Spleen (tissue), 11 donors: ENCODE measurements at regions not wholly inside any gene's neighbourhood (a gene's known extent, or its start where the extent isn't known, plus 50 kb on each side); places are given as distances from the start of the nearest gene placed in this dataset.

Experiments used
- DNase-seq: peaks from one replicate; pipeline ENCODE4 v3.0.0-alpha.2; 2020
- H3K27ac ChIP-seq, 8 donors: fragments of 200-600 bp; sonication (generic) in 7 of 8; 1 replicate in 4 of 8; 2 replicates in 4 of 8; pipeline versions ENCODE4 v1.5.0 to v1.8.0; 2016 to 2021; ENCODE audit warnings: inconsistent platforms in 4 of 8, mild to moderate bottlenecking in 4 of 8, moderate library complexity in 1 of 8
- H3K27me3 ChIP-seq, 7 donors: fragments of 200-600 bp; sonication (generic) in 6 of 7; replicated peaks in 1 of 7; 1 replicate in 4 of 7; 2 replicates in 3 of 7; pipeline versions ENCODE4 v1.5.0 to v1.8.0; 2016 to 2021; ENCODE audit warnings: inconsistent platforms in 3 of 7, mild to moderate bottlenecking in 1 of 7
- H3K36me3 ChIP-seq, 6 donors: fragments of 200-600 bp; sonication (generic) in 5 of 6; 1 replicate in 4 of 6; 2 replicates in 2 of 6; pipeline versions ENCODE4 v1.5.0 to v1.8.0; 2016 to 2021; ENCODE audit warnings: inconsistent platforms in 2 of 6
- H3K4me1 ChIP-seq, 6 donors: fragments of 200-600 bp; sonication (generic) in 5 of 6; 1 replicate in 3 of 6; 2 replicates in 3 of 6; pipeline versions ENCODE4 v1.5.0 to v1.8.0; 2016 to 2021; ENCODE audit warnings: inconsistent platforms in 3 of 6
- H3K4me3 ChIP-seq, 8 donors: fragments of 200-600 bp; sonication (generic) in 7 of 8; 1 replicate in 4 of 8; 2 replicates in 4 of 8; pipeline versions ENCODE4 v1.5.0 to v1.8.0; 2016 to 2021; ENCODE audit warnings: inconsistent platforms in 4 of 8, mild to moderate bottlenecking in 4 of 8, moderate library complexity in 2 of 8
- H3K9me3 ChIP-seq, 8 donors: fragments of 200-600 bp; sonication (generic) in 7 of 8; 1 replicate in 4 of 8; 2 replicates in 4 of 8; pipeline versions ENCODE4 v1.5.0 to v1.8.0; 2016 to 2021; ENCODE audit warnings: inconsistent platforms in 4 of 8
- CTCF ChIP-seq, 11 experiments: fragments of 200-600 bp in 7 of 11; fragments of 450-650 bp in 4 of 11; sonication (generic) in 4 of 11; IDR thresholded peaks in 8 of 11; conservative IDR thresholded peaks in 3 of 11; 1 replicate in 7 of 11; 2 replicates in 4 of 11; pipeline versions ENCODE4 v1.4.0 to v1.8.0; 2016 to 2021; ENCODE audit warnings: antibody characterized with exemption in 11 of 11, inconsistent platforms in 4 of 11, mild to moderate bottlenecking in 1 of 11
- POLR2A ChIP-seq, 3 donors: fragments of 450-650 bp; IDR thresholded peaks; one replicate each; pipeline ENCODE4 v1.5.1; 2017; ENCODE audit warnings: antibody characterized with exemption in 3 of 3, mild to moderate bottlenecking in 1 of 3
- POLR2AphosphoS5 ChIP-seq, 3 donors: sonication (generic); formaldehyde crosslinking; IDR thresholded peaks; one replicate each; pipeline ENCODE4 v1.5.1; 2017; ENCODE audit warnings: antibody characterized with exemption in 3 of 3
- WGBS, 5 donors: extraction: QIAGEN DNeasy Blood & Tissue Kit in 3 of 5; methylation state at CpG; one replicate each; pipeline versions ENCODE4 v1.1.5 to v1.1.7; 2013 to 2018; 5-methylcytosine and 5-hydroxymethylcytosine counted together
- intact Hi-C: fragments of 100-400 bp; cut with DNase I; formaldehyde crosslinking; loops from one replicate; pipeline ENCODE4 v1.15.0; 2023; ENCODE audit warnings: low total_unique reads
- donor health status: healthy with polysubstance abuse.
- donor health status: DM: no; HTN: no; CAD: no; lungs with moderate emphysema.
- donor health status: DM: no; HTN: no; CAD: no.
- donor health status: Bipolar disorder and iron deficiency.
- donor health status: healthy.
- donor health status: DM: no; HTN: no; CAD: no.
- donor health status: DM: yes; HTN: yes; CAD: no.

GRCh38 chr16:76885776-76886537 lies 305.0 kb upstream of the MON1B start:
- Histone ChIP-seq H3K27ac (no peak overlapping the region), H3K36me3 (no peaks in the 10 kb centered on the region), H3K4me1 (no peaks in the 10 kb centered on the region), H3K4me3 (no peak overlapping the region), H3K27me3 (no peaks in the 10 kb centered on the region), H3K9me3 (no peaks in the 10 kb centered on the region)
- TF ChIP-seq POLR2AphosphoS5 (IDR thresholded peaks at IDR 0.05) (no peak), POLR2A (IDR thresholded peaks at IDR 0.05) (no peak), CTCF (IDR thresholded peaks at IDR 0.05 in 8 of 11, conservative IDR thresholded peaks at IDR 0.05 in 3 of 11) (no peak)
- no peak for DNase-seq
- 75 to 86% (median 78%) methylated on average over 5 of the region's 5 CpGs for WGBS, 5 donors
- intact Hi-C loops = no loop called here

GRCh38 chr16:76897816-76898215 lies 293.2 kb upstream of the MON1B start:
- H3K9me3 ChIP-seq = peaks cover 0 to 10% (median 5%) of the 10 kb centered on the region in 8 donors
- no peaks in the 10 kb centered on the region for H3K36me3 ChIP-seq
- H3K27me3 ChIP-seq = no peaks in the 10 kb centered on the region
- intact Hi-C loops = loop anchor here (10.0 kb wide), 1 partner anchor 63 kb away; no protein-coding TSS in a partner anchor
- H3K4me3 ChIP-seq = no peak overlapping the region
- peak overlapping the region in 3 of 8 donors; percentile 24 to 49 (median 35) for H3K27ac ChIP-seq
- H3K4me1 ChIP-seq = no peaks in the 10 kb centered on the region
- DNase-seq = no peak
- TF ChIP-seq CTCF (IDR thresholded peaks at IDR 0.05 in 8 of 11, conservative IDR thresholded peaks at IDR 0.05 in 3 of 11) (no peak), POLR2AphosphoS5 (IDR thresholded peaks at IDR 0.05) (no peak), POLR2A (IDR thresholded peaks at IDR 0.05) (no peak)
- WGBS, 5 donors = 85 to 98% (median 90%) methylated on average over 1 of the region's 1 CpG

- intact Hi-C loops = loop anchor here (10.0 kb wide), 1 partner anchor 65 kb away; no protein-coding TSS in a partner anchor
- H3K4me1 ChIP-seq = no peaks in the 10 kb centered on the region
- TF ChIP-seq POLR2A (IDR thresholded peaks at IDR 0.05) (no peak), POLR2AphosphoS5 (IDR thresholded peaks at IDR 0.05) (no peak), CTCF (IDR thresholded peaks at IDR 0.05 in 8 of 11, conservative IDR thresholded peaks at IDR 0.05 in 3 of 11) (no peak)
Observed at GRCh38 chr16:76899767-76900166, 291.2 kb upstream of the MON1B start.

More at GRCh38 chr16:76899767-76900166, 291.2 kb upstream of the MON1B start:
- peak overlapping the region in 5 of 8 donors; percentile 1 to 48 (median 36) for H3K27ac ChIP-seq
- H3K27me3 ChIP-seq = no peaks in the 10 kb centered on the region
- H3K4me3 ChIP-seq = no peak overlapping the region
- peaks cover 0 to 5% (median 0%) of the 10 kb centered on the region in 8 donors for H3K9me3 ChIP-seq
- no peak for DNase-seq
- no peaks in the 10 kb centered on the region for H3K36me3 ChIP-seq
